Amniotic epithelial cell (primary cell): ENCODE measurements at regions not wholly inside any gene's neighbourhood (a gene's known extent, or its start where the extent isn't known, plus 50 kb on each side); places are given as distances from the start of the nearest gene placed in this dataset.

Source experiments
- DNase-seq: peaks from one replicate; pipeline ENCODE4 v3.0.0-alpha.2; 2010; ENCODE audit warnings: low read depth

DNA sequence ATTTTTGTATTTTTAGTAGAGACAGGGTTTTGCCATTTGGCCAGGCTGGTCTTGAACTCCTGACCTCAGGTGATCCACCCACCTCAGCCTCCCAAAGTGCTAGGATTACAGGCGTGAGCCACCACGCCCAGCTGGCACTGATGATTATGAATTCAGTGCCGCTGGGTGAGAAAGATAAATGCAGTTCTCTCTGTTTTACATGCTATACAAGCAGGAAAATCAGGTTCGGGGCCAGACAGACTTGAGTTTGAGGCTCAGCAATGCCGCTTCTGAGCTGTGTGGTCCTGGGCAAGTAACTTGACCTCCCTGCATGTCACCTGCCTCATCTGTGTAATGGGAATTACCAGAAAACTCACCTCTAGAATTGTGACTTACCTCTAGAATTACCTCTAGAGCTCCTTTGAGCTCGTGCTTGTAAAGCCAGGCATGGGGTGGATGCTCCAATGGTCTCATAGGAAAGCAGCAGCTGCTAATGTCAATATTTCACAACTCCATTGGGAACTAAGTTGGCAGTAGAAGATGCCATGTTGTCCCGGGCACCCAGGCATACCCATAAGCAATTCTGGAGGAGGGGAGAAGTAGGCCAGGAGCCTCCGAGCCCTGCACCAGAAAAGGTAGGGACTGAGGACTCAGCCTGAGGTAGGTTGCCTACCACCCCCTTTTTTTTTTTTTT, 119.8 kb upstream of the SLC25A33 start:
- no peak for DNase-seq

- no peak for DNase-seq
Measured at GRCh38 chr1:9420835-9421532, 118.3 kb upstream of the SLC25A33 start.

GRCh38 chr1:9421533-9421873, 117.8 kb upstream of the SLC25A33 start:
- peak; percentile 60 for DNase-seq

DNA sequence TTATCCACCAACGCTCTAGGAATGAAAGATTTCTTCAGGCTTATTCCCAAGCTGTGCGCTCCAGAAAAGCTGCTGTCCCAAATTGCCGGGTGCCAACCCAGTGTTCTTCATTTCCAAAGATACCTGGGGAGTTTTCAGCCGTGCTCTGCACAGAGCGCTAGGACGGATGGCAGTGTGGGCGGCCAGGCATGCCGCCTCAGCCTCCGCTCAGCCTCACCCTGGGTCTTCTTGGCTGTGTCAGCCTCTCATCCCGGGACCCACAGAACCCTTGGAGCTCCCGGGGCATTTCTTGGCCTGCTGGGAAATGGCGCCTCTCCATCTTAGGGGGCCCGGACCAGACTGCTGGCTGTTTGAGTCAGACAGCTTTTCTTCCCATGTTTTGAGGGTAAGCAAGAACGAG, 116.9 kb upstream of the SLC25A33 start:
- no peak for DNase-seq

GRCh38 chr1:9422911-9423505, 116.3 kb upstream of the SLC25A33 start:
- DNase-seq: no peak

DNA sequence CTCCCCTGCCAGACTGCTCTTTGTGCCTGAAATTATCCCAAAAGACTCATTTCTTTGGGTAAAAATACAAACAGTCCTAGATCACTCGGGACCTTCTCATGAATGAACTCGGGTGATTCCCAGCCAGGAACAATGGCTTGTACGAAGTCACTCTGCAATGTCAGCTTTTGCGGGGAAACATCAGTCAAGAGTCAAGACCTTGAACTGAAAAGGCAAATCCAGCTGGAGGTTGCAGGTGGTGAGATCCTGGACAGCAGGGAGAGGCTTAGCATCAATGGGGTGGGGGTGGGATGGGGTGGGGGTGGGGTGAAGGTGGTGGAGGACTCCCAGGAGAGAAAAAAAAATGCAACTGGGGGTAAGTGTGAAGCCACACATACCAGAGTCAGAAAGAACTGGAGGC, 115.0 kb upstream of the SLC25A33 start:
- no peak for DNase-seq

- no peak for DNase-seq
Measured at GRCh38 chr1:9425859-9426258, 113.4 kb upstream of the SLC25A33 start.

DNA sequence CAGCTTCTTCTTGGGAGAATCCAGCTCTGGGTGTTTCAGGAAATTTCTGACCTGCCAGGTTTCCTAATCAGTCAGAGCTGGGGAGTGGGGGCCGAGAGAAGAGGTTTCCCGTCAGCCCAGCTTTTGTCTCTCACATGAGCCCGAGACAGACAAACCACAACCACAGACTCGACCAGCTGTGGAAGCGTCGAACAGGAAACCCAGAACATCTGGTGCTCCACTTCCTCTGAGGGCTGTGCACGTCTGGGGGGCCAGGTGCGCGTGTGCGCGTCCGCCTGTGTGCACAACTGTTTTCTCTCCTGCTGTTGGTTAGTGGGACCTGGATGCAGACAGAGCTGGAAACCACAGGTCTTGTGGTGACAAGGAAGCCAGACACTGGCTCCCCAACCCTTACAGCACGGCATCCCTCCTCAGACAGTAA, 113.0 kb upstream of the SLC25A33 start:
- DNase-seq: no peak

DNA sequence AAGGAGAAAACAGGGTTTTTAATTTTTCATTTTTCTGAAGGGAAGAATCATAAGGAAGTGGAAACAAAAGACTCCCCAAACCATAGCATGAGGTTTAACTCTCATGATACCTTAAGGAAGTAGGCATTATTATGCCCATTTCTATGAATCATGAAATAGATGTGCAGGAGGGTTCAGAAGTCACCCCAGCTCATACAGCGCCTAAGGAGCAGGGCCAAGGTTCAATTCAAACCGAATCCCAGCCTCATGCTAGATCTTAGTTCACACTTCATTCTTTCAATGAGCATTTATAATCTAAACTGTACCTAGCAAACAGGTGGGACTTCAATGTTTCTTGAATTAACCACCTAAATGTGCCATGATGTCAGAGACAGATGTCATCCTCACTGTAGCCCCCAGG, 111.9 kb upstream of the SLC25A33 start:
- DNase-seq: no peak

GRCh38 chr1:9428601-9429341, 110.5 kb upstream of the SLC25A33 start:
- DNase-seq: peak; percentile 98

GRCh38 chr1:9429342-9429711, 109.9 kb upstream of the SLC25A33 start:
- no peak for DNase-seq

DNA sequence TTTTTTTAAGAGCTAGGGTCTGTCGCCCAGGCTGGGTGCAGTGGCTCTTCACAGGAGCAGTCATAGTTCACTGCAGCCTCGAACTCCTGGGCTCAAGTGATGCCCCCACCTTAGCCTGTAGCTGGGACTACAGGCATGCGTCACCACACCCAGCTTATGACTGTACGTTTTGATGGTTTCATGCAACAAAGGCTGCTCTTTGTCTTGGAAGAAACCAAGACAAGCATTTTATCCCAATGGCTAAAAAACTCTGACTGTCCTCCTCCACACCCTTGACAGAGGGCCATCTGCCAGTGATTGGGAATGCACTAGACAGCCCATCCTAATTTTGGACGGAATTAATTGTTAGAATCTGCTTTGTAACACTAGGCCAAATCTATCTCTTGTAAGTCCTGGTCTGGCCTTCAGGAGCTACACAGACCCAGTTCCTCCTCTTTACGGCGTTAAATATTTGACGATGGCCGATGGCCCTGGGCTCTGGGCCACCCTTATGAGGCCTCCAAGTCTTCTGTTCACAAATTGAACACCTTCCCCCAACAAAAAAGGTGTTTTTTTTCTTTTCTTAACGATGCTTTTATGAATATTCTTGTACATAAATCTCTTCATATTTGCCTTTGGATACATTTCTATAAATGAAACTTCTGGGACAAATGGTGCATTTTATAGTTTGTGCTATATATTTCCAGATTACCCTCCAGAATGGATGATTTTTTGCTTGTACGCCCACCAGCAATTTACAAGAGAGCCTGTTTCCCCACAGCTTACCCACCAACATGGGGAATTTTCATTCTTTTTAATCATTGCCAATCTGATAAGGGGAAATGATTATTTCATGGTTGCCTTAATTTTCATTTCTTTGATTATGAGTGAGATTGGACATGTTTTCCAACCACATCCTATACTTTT, 104.8 kb upstream of the SLC25A33 start:
- DNase-seq: no peak

GRCh38 chr1:9435153-9435636, 104.1 kb upstream of the SLC25A33 start:
- peak; percentile 37 for DNase-seq

DNA sequence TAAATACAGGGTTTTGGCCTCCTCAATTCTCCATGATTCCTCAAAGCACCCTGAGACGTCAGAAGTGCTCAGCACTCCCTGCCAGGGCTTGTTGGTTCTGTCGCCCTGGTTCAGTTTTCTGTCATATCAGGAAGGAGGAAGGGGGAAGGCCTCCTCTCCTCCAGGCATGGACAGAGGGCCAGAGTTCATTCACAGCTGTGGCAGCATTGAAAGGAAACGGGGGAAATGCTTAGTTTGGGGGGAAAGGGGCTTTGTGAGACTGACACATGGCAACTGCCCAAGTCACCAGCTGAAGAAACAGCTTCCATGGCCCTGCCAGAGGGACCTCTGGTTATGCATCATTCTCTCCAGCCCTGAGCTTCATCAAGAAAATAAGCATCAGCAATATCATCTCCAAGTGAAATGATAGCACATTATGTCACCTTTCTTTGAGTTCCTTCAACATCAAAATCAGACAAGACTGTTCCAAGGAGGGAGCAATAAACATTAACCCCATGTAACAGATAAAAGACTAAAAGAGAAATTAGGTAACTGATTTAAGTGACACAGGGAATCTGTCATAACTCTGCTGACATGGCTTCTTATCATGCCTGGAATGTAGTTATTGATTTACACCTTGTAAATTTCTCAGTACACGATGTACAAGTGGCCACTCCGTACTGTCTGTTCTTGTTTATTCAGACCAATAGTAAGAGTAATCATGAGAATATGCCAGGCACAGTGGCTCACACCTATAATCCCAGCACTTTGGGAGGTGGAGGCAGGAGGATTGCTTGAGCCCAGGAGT, 103.2 kb upstream of the SLC25A33 start:
- peak; percentile 88 for DNase-seq

- DNase-seq: peak; percentile 82
Measured at GRCh38 chr1:9437961-9438430, 101.3 kb upstream of the SLC25A33 start.

DNA sequence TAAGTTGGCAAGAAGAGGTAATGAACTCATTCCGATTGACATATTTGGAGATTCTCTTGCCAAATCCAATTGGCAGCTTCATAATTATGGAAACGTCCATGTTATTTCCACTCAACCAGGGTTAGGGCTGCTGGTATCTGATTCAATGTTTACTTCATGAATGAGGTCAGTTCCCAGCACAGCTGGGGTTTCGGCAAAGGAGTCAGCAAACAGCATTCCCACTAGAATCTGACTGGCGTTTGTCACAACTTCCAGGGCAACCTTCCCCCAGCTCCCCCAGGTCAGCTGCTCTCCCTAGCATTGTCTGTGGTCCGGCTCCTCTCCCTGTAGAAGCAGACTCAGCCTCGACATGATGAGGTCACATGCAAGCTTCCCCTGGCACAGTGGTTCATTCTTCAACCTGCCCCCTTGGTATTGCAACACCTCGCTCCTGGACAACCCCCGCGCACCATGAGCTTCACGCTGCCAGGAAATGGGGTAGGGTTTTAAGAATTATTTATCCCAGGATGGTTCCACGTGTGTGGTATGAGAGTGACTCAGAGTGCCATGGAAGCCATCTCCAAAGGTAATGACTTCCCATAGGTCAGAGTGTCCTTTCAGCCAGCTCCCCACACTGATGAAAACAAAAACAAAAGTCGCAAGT, 100.7 kb upstream of the SLC25A33 start:
- DNase-seq: peak; percentile 100

DNA sequence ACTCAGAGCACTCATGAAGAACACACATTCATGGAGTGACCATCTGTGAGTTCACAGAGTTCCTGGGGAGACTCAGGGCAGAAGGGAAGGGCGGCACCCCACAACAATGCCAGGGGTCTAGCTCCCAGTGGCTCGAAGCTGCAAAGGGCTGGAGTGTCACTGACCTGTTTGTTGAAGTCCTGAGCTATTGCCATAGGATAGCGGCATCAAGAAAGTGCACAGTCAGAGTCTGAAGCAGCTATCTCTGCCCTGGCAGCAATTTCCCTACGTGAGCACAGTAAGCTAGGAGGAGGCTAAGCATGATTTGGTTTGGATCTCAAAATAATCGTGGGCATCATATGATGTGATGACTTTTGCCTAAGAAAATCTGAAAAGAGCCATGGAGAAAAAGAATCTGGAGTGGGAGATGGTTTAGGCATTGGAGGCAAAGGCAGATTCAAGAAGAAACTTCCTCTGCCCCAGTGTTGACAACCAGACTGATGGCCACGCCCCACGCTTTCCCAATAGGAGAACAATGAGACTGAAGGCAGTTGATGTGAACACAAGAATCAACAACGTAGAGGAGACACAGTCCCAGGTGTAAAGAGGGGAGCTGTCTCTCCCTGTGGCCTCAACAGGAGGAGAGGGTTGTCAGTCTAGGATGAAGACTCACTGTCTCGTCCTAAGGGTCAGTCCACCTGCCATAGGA, 100.0 kb upstream of the SLC25A33 start:
- DNase-seq: peak; percentile 73

GRCh38 chr1:9440261-9440660, 99.0 kb upstream of the SLC25A33 start:
- no peak for DNase-seq

DNA sequence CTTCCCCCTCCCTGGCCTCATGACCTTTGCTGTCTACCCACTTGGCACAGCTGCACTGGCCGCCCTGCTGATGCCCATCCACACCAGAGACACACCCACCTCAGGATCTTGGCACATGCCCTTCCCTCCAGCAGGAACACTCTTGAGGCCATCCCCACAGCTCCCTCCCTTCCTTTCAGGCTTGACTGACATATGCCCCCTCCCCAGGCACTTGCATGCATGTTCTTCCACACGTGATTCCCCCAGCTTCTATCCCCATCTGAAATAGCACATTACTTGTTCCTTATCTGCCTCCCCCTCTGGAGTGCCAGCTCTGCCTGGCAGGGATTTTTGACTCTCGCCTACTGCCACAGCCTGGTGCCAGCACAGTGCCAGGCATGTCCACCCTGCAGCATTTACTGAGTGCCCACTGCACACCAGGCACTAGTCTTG, 98.5 kb upstream of the SLC25A33 start:
- DNase-seq: no peak
